Suprapubic skin (tissue), 4 donors: ENCODE measurements at regions not wholly inside any gene's neighbourhood (a gene's known extent, or its start where the extent isn't known, plus 50 kb on each side); places are given as distances from the start of the nearest gene placed in this dataset.

Source experiments
- DNase-seq, 2 donors: peaks; one replicate each; pipeline ENCODE4 v3.0.0-alpha.2; 2019; ENCODE audit warnings: low spot score in 2 of 2
- H3K27ac ChIP-seq: fragments of 200-600 bp; sonication (generic); one replicate; pipeline ENCODE4 v1.5.1; 2019
- H3K27me3 ChIP-seq: fragments of 200-600 bp; sonication (generic); one replicate; pipeline ENCODE4 v1.5.1; 2019
- H3K36me3 ChIP-seq: fragments of 200-600 bp; sonication (generic); one replicate; pipeline ENCODE4 v1.5.1; 2019
- H3K4me1 ChIP-seq: fragments of 200-600 bp; sonication (generic); one replicate; pipeline ENCODE4 v1.5.1; 2019
- H3K4me3 ChIP-seq: fragments of 200-600 bp; sonication (generic); one replicate; pipeline ENCODE4 v1.5.1; 2019; ENCODE audit warnings: mild to moderate bottlenecking
- H3K9me3 ChIP-seq: fragments of 200-600 bp; sonication (generic); one replicate; pipeline ENCODE4 v1.5.1; 2019
- EP300 ChIP-seq: sonication (generic); formaldehyde crosslinking; IDR thresholded peaks from one replicate; pipeline ENCODE4 v1.6.1; 2017; ENCODE audit warnings: antibody characterized with exemption
- POLR2A ChIP-seq, 2 donors: fragments of 450-650 bp; IDR thresholded peaks; one replicate each; pipeline ENCODE4 v1.6.1; 2017; ENCODE audit warnings: antibody characterized with exemption in 2 of 2, mild to moderate bottlenecking in 2 of 2, moderate library complexity in 2 of 2
- POLR2AphosphoS5 ChIP-seq, 3 donors: sonication (generic); formaldehyde crosslinking; IDR thresholded peaks; one replicate each; pipeline ENCODE4 v1.6.1; 2017; ENCODE audit warnings: antibody characterized with exemption in 3 of 3
- WGBS: methylation state at CpG from one replicate; pipeline ENCODE4 v1.1.5; 2018; 5-methylcytosine and 5-hydroxymethylcytosine counted together
- TF ChIP-seq, protein P1 (sequence below), 2 donors: fragments of 200-600 bp in 1 of 2; fragments of 450-650 bp in 1 of 2; sonication (generic) in 1 of 2; IDR thresholded peaks; one replicate each; pipeline ENCODE4 v1.5.1; 2016 to 2019; ENCODE audit warnings: antibody characterized with exemption in 2 of 2, mild to moderate bottlenecking in 1 of 2, moderate library complexity in 1 of 2

DNA sequence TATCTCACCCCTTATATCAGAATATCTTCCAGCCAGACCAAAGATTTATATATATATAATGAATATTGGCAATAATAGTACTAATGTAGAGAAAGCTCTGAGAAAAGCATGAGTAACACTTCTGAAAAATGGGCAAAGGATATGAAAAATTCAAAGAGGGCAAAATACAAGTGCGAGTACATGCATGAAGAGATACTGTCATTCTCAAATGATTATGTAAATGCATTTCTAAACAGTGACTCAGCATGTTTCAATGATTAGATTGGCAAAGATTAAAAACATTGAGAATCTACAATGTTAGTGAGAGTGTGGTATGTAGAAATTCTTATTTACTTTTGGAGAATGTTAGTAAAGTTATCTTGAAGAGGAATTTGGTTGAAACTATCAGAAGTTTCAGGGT is 118.3 kb upstream of the NEDD4L start:
- Histone ChIP-seq H3K27me3 (no peaks in the 10 kb centered on the region), H3K27ac (no peak overlapping the region), H3K4me3 (no peak overlapping the region), H3K36me3 (no peaks in the 10 kb centered on the region), H3K4me1 (no peaks in the 10 kb centered on the region), H3K9me3 (no peaks in the 10 kb centered on the region)
- 49% methylated on average over 1 of the region's 1 CpG for WGBS
- no peak for DNase-seq
- TF ChIP-seq POLR2A (IDR thresholded peaks at IDR 0.05), result no peak

DNA sequence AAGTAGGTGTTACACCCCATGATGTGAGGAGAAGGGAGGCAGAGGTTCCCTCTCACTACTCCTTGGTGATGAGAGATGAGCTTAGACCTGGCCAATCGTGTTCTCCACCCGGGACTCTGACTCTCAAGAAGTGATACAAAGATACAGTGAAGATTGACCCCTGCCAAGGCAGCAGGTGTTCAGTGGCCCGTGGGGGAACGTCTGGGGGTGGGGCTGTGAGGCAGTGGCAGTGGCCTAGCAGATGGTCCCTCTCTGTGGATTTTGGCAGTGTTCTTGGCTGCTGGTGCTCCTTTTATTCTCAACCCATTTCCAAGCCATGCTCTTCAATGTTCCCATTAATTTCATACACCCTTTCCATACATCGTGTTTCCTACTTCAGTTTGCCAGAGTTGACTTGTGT is 120.4 kb upstream of the NEDD4L start:
- H3K9me3 ChIP-seq, result no peaks in the 10 kb centered on the region
- H3K36me3 ChIP-seq, result no peaks in the 10 kb centered on the region
- no peak for DNase-seq
- no peaks in the 10 kb centered on the region for H3K27me3 ChIP-seq
- H3K4me1 ChIP-seq, result no peaks in the 10 kb centered on the region
- TF ChIP-seq EP300, result no peak
- TF ChIP-seq, protein P1, sequence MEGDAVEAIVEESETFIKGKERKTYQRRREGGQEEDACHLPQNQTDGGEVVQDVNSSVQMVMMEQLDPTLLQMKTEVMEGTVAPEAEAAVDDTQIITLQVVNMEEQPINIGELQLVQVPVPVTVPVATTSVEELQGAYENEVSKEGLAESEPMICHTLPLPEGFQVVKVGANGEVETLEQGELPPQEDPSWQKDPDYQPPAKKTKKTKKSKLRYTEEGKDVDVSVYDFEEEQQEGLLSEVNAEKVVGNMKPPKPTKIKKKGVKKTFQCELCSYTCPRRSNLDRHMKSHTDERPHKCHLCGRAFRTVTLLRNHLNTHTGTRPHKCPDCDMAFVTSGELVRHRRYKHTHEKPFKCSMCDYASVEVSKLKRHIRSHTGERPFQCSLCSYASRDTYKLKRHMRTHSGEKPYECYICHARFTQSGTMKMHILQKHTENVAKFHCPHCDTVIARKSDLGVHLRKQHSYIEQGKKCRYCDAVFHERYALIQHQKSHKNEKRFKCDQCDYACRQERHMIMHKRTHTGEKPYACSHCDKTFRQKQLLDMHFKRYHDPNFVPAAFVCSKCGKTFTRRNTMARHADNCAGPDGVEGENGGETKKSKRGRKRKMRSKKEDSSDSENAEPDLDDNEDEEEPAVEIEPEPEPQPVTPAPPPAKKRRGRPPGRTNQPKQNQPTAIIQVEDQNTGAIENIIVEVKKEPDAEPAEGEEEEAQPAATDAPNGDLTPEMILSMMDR (IDR thresholded peaks at IDR 0.05), result no peak
- TF ChIP-seq POLR2A (IDR thresholded peaks at IDR 0.05), result no peak
- no peak for TF ChIP-seq POLR2AphosphoS5 (IDR thresholded peaks at IDR 0.05)
- no peak overlapping the region for H3K27ac ChIP-seq
- no peak overlapping the region for H3K4me3 ChIP-seq
- WGBS, result 85% methylated on average over 5 of the region's 5 CpGs

DNA sequence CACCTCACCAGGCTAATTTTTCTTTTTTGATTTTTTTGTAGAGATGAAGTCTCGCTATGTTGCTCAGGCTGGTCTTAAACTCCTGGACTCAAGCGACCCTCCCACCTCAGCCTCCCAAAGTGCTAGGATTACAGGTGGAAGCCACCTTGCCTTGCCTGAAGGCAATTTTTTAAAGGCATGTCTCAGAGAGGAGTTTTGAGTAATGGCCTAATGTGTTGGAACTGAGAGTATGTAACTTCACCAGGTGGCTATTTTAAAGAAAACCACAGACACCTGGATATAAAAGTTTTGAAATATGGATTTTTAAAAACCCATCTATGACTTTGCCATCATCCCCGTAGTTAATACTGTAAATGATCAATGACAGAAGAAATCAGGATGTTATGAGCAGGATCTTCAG is 119.8 kb upstream of the ATP8B1 start:
- Histone ChIP-seq H3K9me3 (no peaks in the 10 kb centered on the region), H3K27ac (no peak overlapping the region), H3K4me3 (no peak overlapping the region), H3K36me3 (no peaks in the 10 kb centered on the region), H3K4me1 (no peaks in the 10 kb centered on the region), H3K27me3 (no peaks in the 10 kb centered on the region)
- 87% methylated on average over 3 of the region's 3 CpGs for WGBS
- DNase-seq, result no peak
- TF ChIP-seq EP300 (no peak), POLR2AphosphoS5 (IDR thresholded peaks at IDR 0.05) (no peak)
- TF ChIP-seq, protein P1 (IDR thresholded peaks at IDR 0.05), result no peak

DNA sequence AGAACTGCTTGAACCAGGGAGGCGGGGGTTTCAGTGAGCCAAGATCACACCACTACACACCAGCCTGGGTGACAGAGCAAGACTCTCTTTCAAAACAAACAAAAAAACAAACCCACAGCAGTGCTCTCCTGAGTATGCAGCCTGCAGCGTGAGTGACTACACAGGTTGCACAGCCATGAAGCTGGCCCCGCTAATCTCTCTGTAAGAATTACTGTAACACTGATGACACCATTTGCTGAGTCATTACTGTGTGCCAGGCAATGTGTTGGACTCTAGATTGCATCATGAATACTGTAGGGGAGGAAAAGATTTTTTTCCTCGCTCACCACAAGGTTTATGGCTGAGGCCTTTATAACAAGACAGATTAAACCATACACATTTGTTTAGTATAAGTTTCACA is 118.6 kb upstream of the ATP8B1 start:
- H3K4me1 ChIP-seq, result no peaks in the 10 kb centered on the region
- H3K36me3 ChIP-seq, result no peaks in the 10 kb centered on the region
- no peaks in the 10 kb centered on the region for H3K9me3 ChIP-seq
- TF ChIP-seq EP300 (no peak), POLR2AphosphoS5 (IDR thresholded peaks at IDR 0.05) (no peak), POLR2A (IDR thresholded peaks at IDR 0.05) (no peak)
- TF ChIP-seq, protein P1 (IDR thresholded peaks at IDR 0.05), result no peak
- H3K4me3 ChIP-seq, result no peak overlapping the region
- H3K27me3 ChIP-seq, result no peaks in the 10 kb centered on the region
- DNase-seq, result no peak
- H3K27ac ChIP-seq, result no peak overlapping the region
- whole genome bisulfite sequencing, result 77% methylated on average over 4 of the region's 4 CpGs

DNA sequence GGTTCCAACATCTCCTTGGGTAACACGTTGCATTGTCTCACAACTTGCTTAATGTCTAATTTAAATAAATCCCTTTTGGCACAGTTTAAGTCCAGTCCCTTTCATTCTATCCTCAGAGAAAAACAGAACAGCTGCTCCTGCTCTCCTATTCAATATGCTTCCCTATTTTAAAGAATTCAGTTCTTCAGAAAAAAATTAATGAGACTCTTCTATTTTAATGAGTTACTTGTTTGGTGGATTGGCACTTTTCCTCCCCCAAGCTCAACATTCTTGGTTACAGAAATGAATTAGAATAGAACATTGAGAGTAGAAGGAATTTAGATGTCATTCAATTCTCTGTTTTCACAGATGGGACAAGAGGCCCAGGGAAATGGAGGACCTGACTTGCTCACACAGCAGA is 116.9 kb upstream of the ATP8B1 start:
- no peak for DNase-seq
- Histone ChIP-seq H3K27me3 (no peaks in the 10 kb centered on the region), H3K4me3 (no peak overlapping the region), H3K36me3 (no peaks in the 10 kb centered on the region), H3K9me3 (no peaks in the 10 kb centered on the region), H3K27ac (no peak overlapping the region), H3K4me1 (peaks cover 9% of the 10 kb centered on the region)
- WGBS, result 77% methylated on average over 1 of the region's 1 CpG
- TF ChIP-seq POLR2AphosphoS5 (IDR thresholded peaks at IDR 0.05) (no peak), POLR2A (IDR thresholded peaks at IDR 0.05) (no peak), EP300 (no peak)
- TF ChIP-seq, protein P1 (IDR thresholded peaks at IDR 0.05), result no peak

DNA sequence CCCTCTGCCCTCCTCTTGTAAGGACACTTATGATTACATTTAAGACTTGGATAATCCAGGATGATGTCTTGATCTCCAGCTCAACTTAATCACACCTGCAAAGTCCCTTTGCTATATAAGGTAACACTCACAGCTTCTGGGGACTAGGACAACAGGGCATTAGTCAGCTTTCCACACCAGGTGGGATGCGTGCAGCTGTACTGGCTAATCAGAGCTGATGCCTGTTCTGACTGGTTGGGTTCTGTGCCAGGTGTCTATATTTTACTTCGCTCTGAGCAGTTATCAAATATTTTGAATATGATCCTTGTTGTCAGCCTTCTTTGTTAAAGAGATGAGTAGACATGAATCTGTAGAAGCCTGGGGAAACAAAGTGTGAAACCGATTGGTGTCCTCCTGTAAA is 115.5 kb upstream of the ATP8B1 start:
- TF ChIP-seq EP300, result no peak
- no peak for TF ChIP-seq POLR2AphosphoS5 (IDR thresholded peaks at IDR 0.05)
- TF ChIP-seq, protein P1 (IDR thresholded peaks at IDR 0.05), result no peak
- no peak for TF ChIP-seq POLR2A (IDR thresholded peaks at IDR 0.05)
- Histone ChIP-seq H3K4me3 (no peak overlapping the region), H3K27me3 (no peaks in the 10 kb centered on the region), H3K4me1 (peaks cover 9% of the 10 kb centered on the region), H3K9me3 (no peaks in the 10 kb centered on the region), H3K36me3 (no peaks in the 10 kb centered on the region), H3K27ac (no peak overlapping the region)
- 82% methylated on average over 3 of the region's 3 CpGs for WGBS
- DNase-seq, result no peak
